Neural progenitor cell (in vitro differentiated cells): ENCODE measurements at regions not wholly inside any gene's neighbourhood (a gene's known extent, or its start where the extent isn't known, plus 50 kb on each side); places are given as distances from the start of the nearest gene placed in this dataset.

Experiments
- DNase-seq: peaks from one replicate; pipeline ENCODE4 v3.0.0-alpha.2; 2016; ENCODE audit warnings: low spot score
- H2AFZ ChIP-seq: fragments of 200-600 bp; sonication (generic); replicated peaks from 2 replicates; pipeline ENCODE4 v1.6.1; 2016; ENCODE audit warnings: antibody characterized with exemption
- H3F3A ChIP-seq: fragments of 200-600 bp; sonication (generic); 2 replicates; pipeline ENCODE4 v1.6.1; 2016; ENCODE audit warnings: antibody characterized with exemption, low read depth
- H3K27ac ChIP-seq: fragments of 200-600 bp; sonication (generic); 2 replicates; pipeline ENCODE4 v1.5.1; 2016; ENCODE audit warnings: mild to moderate bottlenecking
- H3K27me3 ChIP-seq: fragments of 200-600 bp; sonication (generic); 2 replicates; pipeline ENCODE4 v1.6.1; 2016; ENCODE audit warnings: mild to moderate bottlenecking, moderate library complexity
- H3K36me3 ChIP-seq: fragments of 200-600 bp; sonication (generic); 2 replicates; pipeline ENCODE4 v1.5.1; 2016
- H3K4me1 ChIP-seq: fragments of 200-600 bp; sonication (generic); 2 replicates; pipeline ENCODE4 v1.6.1; 2016; ENCODE audit warnings: mixed run types
- H3K4me2 ChIP-seq: fragments of 200-600 bp; sonication (generic); 2 replicates; pipeline ENCODE4 v1.6.1; 2016
- H3K4me3 ChIP-seq: fragments of 200-600 bp; sonication (generic); 2 replicates; pipeline ENCODE4 v1.5.1; 2016
- H3K79me2 ChIP-seq: fragments of 200-600 bp; sonication (generic); 2 replicates; pipeline ENCODE4 v1.6.1; 2016; ENCODE audit warnings: low read depth
- H3K9ac ChIP-seq: fragments of 200-600 bp; sonication (generic); 2 replicates; pipeline ENCODE4 v1.6.1; 2016
- H3K9me3 ChIP-seq: fragments of 200-600 bp; sonication (generic); 2 replicates; pipeline ENCODE4 v1.5.1; 2016; ENCODE audit warnings: low read depth
- H4K20me1 ChIP-seq: fragments of 200-600 bp; sonication (generic); 2 replicates; pipeline ENCODE4 v1.6.1; 2016; ENCODE audit warnings: low read depth
- H3K27ac Mint-ChIP-seq: 3 replicates; pipeline ENCODE4 v1.8.0; 2021; ENCODE audit warnings: mixed read lengths
- H3K27me3 Mint-ChIP-seq: 2 replicates; pipeline ENCODE4 v1.8.0; 2022; ENCODE audit warnings: low read depth, mild to moderate bottlenecking, inconsistent platforms, moderate library complexity, mixed read lengths; ENCODE audit not compliant: insufficient read depth
- H3K36me3 Mint-ChIP-seq: 3 replicates; pipeline ENCODE4 v1.8.0; 2021; ENCODE audit warnings: mixed read lengths
- H3K4me1 Mint-ChIP-seq: 3 replicates; pipeline ENCODE4 v1.8.0; 2021; ENCODE audit warnings: mixed read lengths
- H3K4me3 Mint-ChIP-seq: 3 replicates; pipeline ENCODE4 v1.8.0; 2021; ENCODE audit warnings: mild to moderate bottlenecking, moderate library complexity, mixed read lengths
- H3K9me3 Mint-ChIP-seq: 3 replicates; pipeline ENCODE4 v1.8.0; 2020; ENCODE audit warnings: mixed read lengths
- EZH2 ChIP-seq: fragments of 200-600 bp; sonication (generic); IDR thresholded peaks from 2 replicates; pipeline ENCODE4 v1.6.1; 2017; ENCODE audit warnings: antibody characterized with exemption, mild to moderate bottlenecking, moderate library complexity
- EZH2phosphoT487 ChIP-seq: fragments of 200-600 bp; sonication (generic); IDR thresholded peaks from 2 replicates; pipeline ENCODE4 v1.6.1; 2017; ENCODE audit warnings: antibody characterized with exemption
- TF ChIP-seq, protein P1 (sequence below): fragments of 200-600 bp; sonication (generic); IDR thresholded peaks from 2 replicates; pipeline ENCODE4 v1.5.1; 2017; ENCODE audit warnings: antibody characterized with exemption, mild to moderate bottlenecking

GRCh38 chr1:86226204-86226603 is 69.6 kb upstream of the COL24A1 start:
- peaks cover 16% of the 10 kb centered on the region for H3K4me1 Mint-ChIP-seq

GRCh38 chr1:86224651-86225310 is 68.2 kb upstream of the COL24A1 start:
- no peaks in the 10 kb centered on the region for H4K20me1 ChIP-seq
- H3K79me2 ChIP-seq, result no peaks in the 10 kb centered on the region
- Mint-ChIP-seq H3K27me3 (no peaks in the 10 kb centered on the region), H3K27ac (no peak overlapping the region), H3K4me3 (no peak overlapping the region), H3K36me3 (no peaks in the 10 kb centered on the region), H3K9me3 (no peaks in the 10 kb centered on the region), H3K4me1 (peaks cover 16% of the 10 kb centered on the region)
- no peak overlapping the region for H3K9ac ChIP-seq
- no peaks in the 10 kb centered on the region for H3K36me3 ChIP-seq
- no peak for TF ChIP-seq EZH2
- TF ChIP-seq, protein P1, sequence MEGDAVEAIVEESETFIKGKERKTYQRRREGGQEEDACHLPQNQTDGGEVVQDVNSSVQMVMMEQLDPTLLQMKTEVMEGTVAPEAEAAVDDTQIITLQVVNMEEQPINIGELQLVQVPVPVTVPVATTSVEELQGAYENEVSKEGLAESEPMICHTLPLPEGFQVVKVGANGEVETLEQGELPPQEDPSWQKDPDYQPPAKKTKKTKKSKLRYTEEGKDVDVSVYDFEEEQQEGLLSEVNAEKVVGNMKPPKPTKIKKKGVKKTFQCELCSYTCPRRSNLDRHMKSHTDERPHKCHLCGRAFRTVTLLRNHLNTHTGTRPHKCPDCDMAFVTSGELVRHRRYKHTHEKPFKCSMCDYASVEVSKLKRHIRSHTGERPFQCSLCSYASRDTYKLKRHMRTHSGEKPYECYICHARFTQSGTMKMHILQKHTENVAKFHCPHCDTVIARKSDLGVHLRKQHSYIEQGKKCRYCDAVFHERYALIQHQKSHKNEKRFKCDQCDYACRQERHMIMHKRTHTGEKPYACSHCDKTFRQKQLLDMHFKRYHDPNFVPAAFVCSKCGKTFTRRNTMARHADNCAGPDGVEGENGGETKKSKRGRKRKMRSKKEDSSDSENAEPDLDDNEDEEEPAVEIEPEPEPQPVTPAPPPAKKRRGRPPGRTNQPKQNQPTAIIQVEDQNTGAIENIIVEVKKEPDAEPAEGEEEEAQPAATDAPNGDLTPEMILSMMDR, result no peak
- no peak for TF ChIP-seq EZH2phosphoT487
- H3K27me3 ChIP-seq, result no peaks in the 10 kb centered on the region
- no peak overlapping the region for H3K4me2 ChIP-seq
- DNase-seq, result no peak
- H3K4me1 ChIP-seq, result no peaks in the 10 kb centered on the region
- H3F3A ChIP-seq, result no peaks in the 10 kb centered on the region
- no peak overlapping the region for H3K4me3 ChIP-seq
- no peak overlapping the region for H2AFZ ChIP-seq
- no peaks in the 10 kb centered on the region for H3K9me3 ChIP-seq
- H3K27ac ChIP-seq, result no peak overlapping the region

More at GRCh38 chr1:86226204-86226603, 69.6 kb upstream of the COL24A1 start:
- Histone ChIP-seq H3F3A (no peaks in the 10 kb centered on the region), H4K20me1 (no peaks in the 10 kb centered on the region), H3K9ac (no peak overlapping the region), H3K4me1 (no peaks in the 10 kb centered on the region), H3K27ac (no peak overlapping the region), H3K9me3 (no peaks in the 10 kb centered on the region), H3K79me2 (no peaks in the 10 kb centered on the region), H3K4me2 (no peak overlapping the region), H3K27me3 (no peaks in the 10 kb centered on the region), H2AFZ (no peak overlapping the region), H3K4me3 (no peak overlapping the region), H3K36me3 (no peaks in the 10 kb centered on the region)
- DNase-seq, result no peak
- no peaks in the 10 kb centered on the region for H3K9me3 Mint-ChIP-seq
- H3K27ac Mint-ChIP-seq, result no peak overlapping the region
- H3K4me3 Mint-ChIP-seq, result no peak overlapping the region
- TF ChIP-seq EZH2 (no peak), EZH2phosphoT487 (no peak)
- TF ChIP-seq, protein P1, result no peak
- H3K27me3 Mint-ChIP-seq, result no peaks in the 10 kb centered on the region
- H3K36me3 Mint-ChIP-seq, result no peaks in the 10 kb centered on the region

DNA sequence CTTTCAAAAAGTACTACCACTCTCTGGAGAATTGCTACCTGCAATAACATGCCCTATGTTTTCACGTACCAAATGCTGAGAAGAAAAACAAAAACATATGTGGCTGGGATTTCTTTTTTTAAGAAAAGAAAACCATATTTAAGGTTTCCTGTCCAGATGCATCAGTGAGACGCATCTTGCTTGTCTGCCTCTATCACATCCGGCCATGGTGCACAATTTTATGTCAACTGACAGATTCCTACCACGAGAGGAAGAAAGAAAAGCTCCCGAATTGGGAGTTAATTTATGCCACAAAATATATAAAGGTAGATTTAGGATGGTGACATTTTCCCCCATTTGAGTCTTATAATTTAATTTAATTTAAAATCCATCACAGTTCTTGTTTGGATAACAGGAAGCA is 62.3 kb upstream of the COL24A1 start:
- Histone ChIP-seq H4K20me1 (no peaks in the 10 kb centered on the region), H2AFZ (no peak overlapping the region), H3K36me3 (no peaks in the 10 kb centered on the region), H3K9ac (no peak overlapping the region), H3F3A (no peaks in the 10 kb centered on the region), H3K4me3 (no peak overlapping the region), H3K27me3 (no peaks in the 10 kb centered on the region), H3K9me3 (no peaks in the 10 kb centered on the region), H3K4me1 (no peaks in the 10 kb centered on the region), H3K4me2 (no peak overlapping the region), H3K79me2 (no peaks in the 10 kb centered on the region), H3K27ac (no peak overlapping the region)
- Mint-ChIP-seq H3K36me3 (no peaks in the 10 kb centered on the region), H3K27me3 (no peaks in the 10 kb centered on the region), H3K27ac (no peak overlapping the region), H3K4me3 (no peak overlapping the region), H3K9me3 (peaks cover 2% of the 10 kb centered on the region), H3K4me1 (no peaks in the 10 kb centered on the region)
- no peak for TF ChIP-seq EZH2phosphoT487
- no peak for TF ChIP-seq EZH2
- TF ChIP-seq, protein P1, result no peak
- no peak for DNase-seq
